ENCODE measurements at regions not wholly inside any gene's neighbourhood (a gene's known extent, or its start where the extent isn't known, plus 50 kb on each side); places are given as distances from the start of the nearest gene placed in this dataset.

GRCh38 chr3:99373846-99374210 is 264.6 kb upstream of the COL8A1 start:
- no peaks in the 10 kb centered on the region for H3K79me2 ChIP-seq (replicated peaks; ENCODE audit: insufficient read depth, low read length)
- H3K36me3 ChIP-seq (ENCODE audit: insufficient read depth, low read length): no peaks in the 10 kb centered on the region
- no peaks in the 10 kb centered on the region for H3K9me3 ChIP-seq (ENCODE audit: low read length)
- no peak overlapping the region for H3K4me3 ChIP-seq (ENCODE audit: low read length)
- no peaks in the 10 kb centered on the region for H3K9me2 ChIP-seq (ENCODE audit: insufficient read depth, low read length)
- TF ChIP-seq REST (IDR thresholded peaks at IDR 0.05; ENCODE audit: borderline replicate concordance): no peak
- TF ChIP-seq EP300 (conservative IDR thresholded peaks at IDR 0.05; ENCODE audit: poor library complexity, severe bottlenecking): no peak
- no peak for TF ChIP-seq RAD21 (conservative IDR thresholded peaks at IDR 0.05)
- TF ChIP-seq CTCF (IDR thresholded peaks at IDR 0.05; ENCODE audit: poor library complexity, severe bottlenecking): no peak
- no peak for TF ChIP-seq EZH2 (IDR thresholded peaks at IDR 0.05; ENCODE audit: borderline replicate concordance, insufficient read depth, low read length, poor library complexity, severe bottlenecking)
- TF ChIP-seq SMC3 (conservative IDR thresholded peaks at IDR 0.05; ENCODE audit: poor library complexity): no peak
- no peak for TF ChIP-seq MXI1 (conservative IDR thresholded peaks at IDR 0.05; ENCODE audit: poor library complexity, severe bottlenecking)
- no peak for TF ChIP-seq TAF1 (IDR thresholded peaks at IDR 0.05; ENCODE audit: low read depth)
- no peak for TF ChIP-seq POLR2AphosphoS5 (IDR thresholded peaks at IDR 0.05)
- no peak overlapping the region for H3K4me2 ChIP-seq (ENCODE audit: low read length)
- no peak overlapping the region for H3K27ac ChIP-seq (ENCODE audit: low read length)
- no peaks in the 10 kb centered on the region for H4K20me1 ChIP-seq (ENCODE audit: insufficient read depth)
- no peaks in the 10 kb centered on the region for H3K27me3 ChIP-seq (ENCODE audit: insufficient read depth, low read depth, low read length)
- no peak overlapping the region for H2AFZ ChIP-seq (ENCODE audit: low read depth, low read length)
- no peak overlapping the region for H3K9ac ChIP-seq (ENCODE audit: low read length)
- no peaks in the 10 kb centered on the region for H3F3A ChIP-seq (ENCODE audit: insufficient read depth, low read length, poor library complexity, severe bottlenecking)

- H3K36me3 ChIP-seq (ENCODE audit: insufficient read depth, low read length): no peaks in the 10 kb centered on the region
- H3K9ac ChIP-seq (ENCODE audit: low read length): no peak overlapping the region
- no peak for TF ChIP-seq SMC3 (conservative IDR thresholded peaks at IDR 0.05; ENCODE audit: poor library complexity)
- H3K4me3 ChIP-seq (ENCODE audit: low read length): no peak overlapping the region
- no peaks in the 10 kb centered on the region for H3K27me3 ChIP-seq (ENCODE audit: insufficient read depth, low read depth, low read length)
- H4K20me1 ChIP-seq (ENCODE audit: insufficient read depth): no peaks in the 10 kb centered on the region
- H3K27ac ChIP-seq (ENCODE audit: low read length): no peak overlapping the region
- no peak overlapping the region for H2AFZ ChIP-seq (ENCODE audit: low read depth, low read length)
- H3K9me3 ChIP-seq (ENCODE audit: low read length): no peaks in the 10 kb centered on the region
- no peaks in the 10 kb centered on the region for H3F3A ChIP-seq (ENCODE audit: insufficient read depth, low read length, poor library complexity, severe bottlenecking)
- no peaks in the 10 kb centered on the region for H3K9me2 ChIP-seq (ENCODE audit: insufficient read depth, low read length)
- H3K4me2 ChIP-seq (ENCODE audit: low read length): no peak overlapping the region
- H3K79me2 ChIP-seq (replicated peaks; ENCODE audit: insufficient read depth, low read length): no peaks in the 10 kb centered on the region
Observed at GRCh38 chr3:99373088-99373845, 265.1 kb upstream of the COL8A1 start.

Measured in neural cell (in vitro differentiated cells).